ENCODE measurements at regions not wholly inside any gene's neighbourhood (a gene's known extent, or its start where the extent isn't known, plus 50 kb on each side); places are given as distances from the start of the nearest gene placed in this dataset.

DNA sequence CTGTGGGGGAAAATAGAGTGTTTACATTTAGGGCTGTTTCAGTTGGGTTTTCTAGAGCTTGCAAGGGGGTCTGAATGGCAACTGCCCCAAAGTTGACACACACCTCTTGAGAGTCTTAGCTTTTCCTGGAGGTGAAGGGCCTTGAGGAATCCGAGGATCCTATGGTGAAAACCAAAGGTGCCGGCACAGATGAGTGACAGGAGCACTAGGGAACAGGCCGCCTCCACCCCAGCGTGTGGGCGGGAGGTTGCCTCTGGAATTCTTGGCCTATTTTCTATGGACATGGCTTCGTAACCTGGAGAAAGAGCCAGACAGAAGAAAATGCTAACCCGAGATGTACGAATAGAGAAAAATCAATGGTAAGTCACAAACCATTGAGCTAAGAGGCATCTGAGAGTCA, 283.2 kb upstream of the FOXQ1 start:
- no peak overlapping the region for H3K27ac ChIP-seq
- CTCF ChIA-PET, result no interaction called here

GRCh38 chr6:1027795-1028569, 283.9 kb upstream of the FOXQ1 start:
- no peak overlapping the region for H3K27ac ChIP-seq
- ChIA-PET POLR2A (ENCODE audit: low non-redundant PET) (no interaction called here), CTCF (no interaction called here)
- no peak for DNase-seq (ENCODE audit: low spot score)
- TF ChIP-seq, protein P1, sequence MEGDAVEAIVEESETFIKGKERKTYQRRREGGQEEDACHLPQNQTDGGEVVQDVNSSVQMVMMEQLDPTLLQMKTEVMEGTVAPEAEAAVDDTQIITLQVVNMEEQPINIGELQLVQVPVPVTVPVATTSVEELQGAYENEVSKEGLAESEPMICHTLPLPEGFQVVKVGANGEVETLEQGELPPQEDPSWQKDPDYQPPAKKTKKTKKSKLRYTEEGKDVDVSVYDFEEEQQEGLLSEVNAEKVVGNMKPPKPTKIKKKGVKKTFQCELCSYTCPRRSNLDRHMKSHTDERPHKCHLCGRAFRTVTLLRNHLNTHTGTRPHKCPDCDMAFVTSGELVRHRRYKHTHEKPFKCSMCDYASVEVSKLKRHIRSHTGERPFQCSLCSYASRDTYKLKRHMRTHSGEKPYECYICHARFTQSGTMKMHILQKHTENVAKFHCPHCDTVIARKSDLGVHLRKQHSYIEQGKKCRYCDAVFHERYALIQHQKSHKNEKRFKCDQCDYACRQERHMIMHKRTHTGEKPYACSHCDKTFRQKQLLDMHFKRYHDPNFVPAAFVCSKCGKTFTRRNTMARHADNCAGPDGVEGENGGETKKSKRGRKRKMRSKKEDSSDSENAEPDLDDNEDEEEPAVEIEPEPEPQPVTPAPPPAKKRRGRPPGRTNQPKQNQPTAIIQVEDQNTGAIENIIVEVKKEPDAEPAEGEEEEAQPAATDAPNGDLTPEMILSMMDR (conservative IDR thresholded peaks at IDR 0.05; ENCODE audit: low read depth), result no peak

More for the DNA sequence above, 283.2 kb upstream of the FOXQ1 start:
- POLR2A ChIA-PET (ENCODE audit: low non-redundant PET), result no interaction called here
- no peak for DNase-seq (ENCODE audit: low spot score)
- TF ChIP-seq, protein P1 (conservative IDR thresholded peaks at IDR 0.05; ENCODE audit: low read depth), result no peak

DNA sequence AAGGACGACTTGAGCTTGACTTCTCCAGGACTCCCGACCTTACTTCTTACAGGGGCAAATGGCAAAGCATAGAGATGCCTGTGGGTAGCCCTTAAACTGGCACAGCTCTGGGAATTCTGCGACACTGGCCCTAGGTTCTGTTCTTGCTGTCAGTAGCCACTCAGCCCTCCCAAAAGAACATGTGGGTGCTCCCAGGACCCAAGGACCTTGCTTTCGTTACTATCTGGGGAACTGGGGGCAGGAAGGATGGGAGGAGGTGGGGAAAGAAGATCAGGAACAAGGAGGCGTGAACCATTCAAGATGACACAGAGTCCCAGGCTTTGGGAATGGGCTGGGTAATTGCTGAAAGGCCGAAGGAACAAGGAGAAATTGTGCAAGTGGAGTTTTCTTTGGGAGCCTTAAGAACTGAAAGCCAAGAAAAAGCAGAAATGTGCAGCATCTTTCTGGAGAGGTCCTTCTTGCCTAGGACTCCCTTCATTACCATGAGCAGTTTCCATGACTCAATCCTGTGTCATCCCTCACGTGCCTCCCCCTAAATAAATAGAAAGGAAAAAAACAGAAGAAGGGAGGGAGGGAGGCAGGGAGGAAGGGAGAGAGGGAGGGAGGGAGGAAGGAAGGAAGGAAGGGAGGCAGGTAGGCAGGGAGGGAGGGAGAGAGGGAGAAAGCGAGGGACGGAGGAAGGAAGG, 284.6 kb upstream of the FOXQ1 start:
- TF ChIP-seq, protein P1 (conservative IDR thresholded peaks at IDR 0.05; ENCODE audit: low read depth), result no peak
- H3K27ac ChIP-seq, result peak overlapping the region; percentile 75
- peak; percentile 78 for DNase-seq (ENCODE audit: low spot score)
- POLR2A ChIA-PET (ENCODE audit: low non-redundant PET), result no interaction called here
- CTCF ChIA-PET, result no interaction called here

DNA sequence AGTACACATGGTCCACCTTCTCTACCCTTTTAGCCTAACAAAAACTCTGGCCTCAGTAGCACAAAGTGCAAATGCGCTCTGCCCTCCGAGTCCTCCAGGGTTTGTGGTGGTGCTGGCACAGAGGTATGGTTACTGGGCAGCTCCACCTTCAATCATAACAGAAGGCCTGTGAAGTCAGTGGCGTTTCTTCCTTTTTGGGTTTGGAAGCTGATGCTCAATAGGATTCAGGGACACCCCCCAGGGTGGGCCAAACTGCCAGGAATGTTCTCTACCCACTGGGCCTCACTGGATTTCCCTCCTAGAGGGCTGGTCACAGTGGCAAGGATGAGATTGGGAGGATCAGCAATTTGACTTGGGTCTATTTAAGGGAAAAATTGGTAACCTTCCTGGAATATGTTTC, 286.1 kb upstream of the FOXQ1 start:
- ChIA-PET POLR2A (ENCODE audit: low non-redundant PET) (no interaction called here), CTCF (no interaction called here)
- TF ChIP-seq, protein P1 (conservative IDR thresholded peaks at IDR 0.05; ENCODE audit: low read depth), result no peak
- no peak overlapping the region for H3K27ac ChIP-seq
- no peak for DNase-seq (ENCODE audit: low spot score)

GRCh38 chr6:1024587-1024986, 287.3 kb upstream of the FOXQ1 start:
- no peak for DNase-seq (ENCODE audit: low spot score)
- H3K27ac ChIP-seq, result peak overlapping the region; percentile 31
- ChIA-PET CTCF (no interaction called here), POLR2A (ENCODE audit: low non-redundant PET) (no interaction called here)
- TF ChIP-seq, protein P1 (conservative IDR thresholded peaks at IDR 0.05; ENCODE audit: low read depth), result no peak

DNA sequence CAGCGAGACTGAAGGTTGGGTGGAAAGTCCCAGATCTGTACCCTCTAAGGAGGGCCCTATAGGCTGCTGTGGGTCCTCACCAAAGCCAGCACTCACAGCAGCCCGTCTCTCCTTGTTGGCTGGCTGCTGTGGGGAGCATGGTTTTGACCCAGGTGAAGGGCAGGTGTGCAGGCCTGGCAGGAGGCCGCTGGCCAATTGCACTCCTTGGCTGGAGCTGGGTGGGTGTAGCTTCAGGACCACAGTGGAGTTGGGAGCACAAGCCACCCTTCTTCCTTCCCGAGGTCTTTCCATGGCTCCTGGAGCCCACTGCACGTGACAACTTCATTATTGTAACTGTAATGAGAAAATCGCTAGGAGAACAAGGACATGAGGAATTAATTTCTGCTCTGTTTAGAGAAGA, 287.7 kb upstream of the FOXQ1 start:
- POLR2A ChIA-PET (ENCODE audit: low non-redundant PET), result no interaction called here

More for the DNA sequence above, 287.7 kb upstream of the FOXQ1 start:
- TF ChIP-seq, protein P1 (conservative IDR thresholded peaks at IDR 0.05; ENCODE audit: low read depth), result no peak
- DNase-seq (ENCODE audit: low spot score), result no peak
- peak overlapping the region; percentile 31 for H3K27ac ChIP-seq
- CTCF ChIA-PET, result interaction anchor here (0.6 kb wide), 1 partner anchor 112 kb away, joined by 3 read pairs; no protein-coding TSS in a partner anchor

Measured in RWPE1 (cell line).